ENCODE measurements at regions not wholly inside any gene's neighbourhood (a gene's known extent, or its start where the extent isn't known, plus 50 kb on each side); places are given as distances from the start of the nearest gene placed in this dataset.
"Not testable (repeated sequence)": the region's sequence is repeated elsewhere in the genome, so short reads cannot be mapped to it uniquely, and the experiment has no call there.

DNA sequence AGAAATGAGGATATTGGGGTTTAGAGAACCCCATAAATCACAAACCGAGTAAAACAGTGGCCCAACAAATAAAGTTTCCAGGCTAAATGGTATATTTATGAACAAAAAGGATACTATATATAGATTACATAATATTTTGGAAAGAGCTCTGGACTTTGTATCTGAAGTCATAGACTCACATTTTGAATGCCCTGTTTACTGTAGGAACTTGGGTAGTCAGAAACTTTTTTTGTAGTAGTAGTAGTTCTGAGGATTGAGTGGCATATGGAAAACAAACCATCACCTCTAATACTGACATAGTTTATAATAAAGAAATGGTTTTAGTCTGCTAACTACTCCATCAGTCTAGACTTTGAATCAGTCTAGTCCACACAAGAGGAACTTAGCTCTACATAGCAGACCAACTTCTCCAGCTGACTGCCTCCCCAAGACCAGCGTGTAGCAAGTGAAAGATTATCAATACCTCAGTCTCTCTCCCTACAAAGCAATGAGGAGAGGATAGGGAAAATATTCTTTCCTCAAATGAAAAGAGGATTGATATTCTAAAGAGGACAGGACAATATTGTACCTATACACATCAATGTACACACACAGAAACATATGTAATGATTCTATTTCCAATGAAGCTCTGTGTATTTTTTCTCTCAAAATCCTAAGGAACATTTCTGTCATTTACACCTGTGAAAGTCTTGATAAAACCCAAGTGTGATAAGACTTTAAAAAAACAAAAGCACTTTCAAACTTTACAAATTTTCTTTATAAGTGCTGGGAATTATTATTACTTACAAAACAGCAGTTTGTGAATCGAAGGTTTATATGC, 184.9 kb upstream of the MAP2 start:
- TF ChIP-seq ZFX (IDR thresholded peaks at IDR 0.05; ENCODE audit: borderline replicate concordance) = no peak
- no peak for TF ChIP-seq CTCF (IDR thresholded peaks at IDR 0.05)
- no peak overlapping the region for H3K27ac ChIP-seq

DNA sequence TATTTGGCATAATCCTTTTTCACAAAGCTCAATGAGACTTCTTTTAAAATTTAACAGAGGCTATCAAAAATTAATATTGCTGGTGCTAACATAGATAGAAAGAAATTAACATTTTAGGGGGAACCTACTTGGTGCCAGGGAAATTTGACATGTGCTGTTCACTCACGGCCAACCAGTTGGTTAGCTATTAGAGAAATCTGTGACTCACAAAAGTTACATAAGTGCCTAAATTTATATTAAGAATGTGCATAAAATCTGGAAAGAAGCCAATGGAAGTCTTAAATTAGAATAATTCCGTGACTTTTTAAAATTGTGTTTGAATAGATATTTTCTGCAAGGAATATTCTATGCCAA, 184.3 kb upstream of the MAP2 start:
- TF ChIP-seq ZFX (IDR thresholded peaks at IDR 0.05; ENCODE audit: borderline replicate concordance) = no peak
- no peak for TF ChIP-seq CTCF (IDR thresholded peaks at IDR 0.05)
- H3K27ac ChIP-seq = no peak overlapping the region

DNA sequence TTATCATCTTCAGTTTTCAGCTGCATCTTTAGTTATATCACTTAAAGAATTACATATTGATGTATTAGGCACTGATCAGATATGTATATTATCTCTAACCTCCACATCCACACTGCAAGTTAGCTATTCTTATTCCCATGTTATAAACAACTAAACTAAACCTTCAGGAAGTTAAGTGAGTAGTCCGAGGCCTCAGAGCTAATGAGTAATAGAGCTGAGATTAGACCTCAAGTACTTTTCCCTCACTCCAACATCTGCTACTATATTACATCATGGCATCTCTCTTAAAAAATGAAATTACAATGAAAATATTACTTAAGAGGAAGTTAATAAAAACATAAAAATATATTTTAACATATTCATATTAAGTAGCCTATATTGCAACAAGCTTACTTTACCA, 183.6 kb upstream of the MAP2 start:
- H3K27ac ChIP-seq = no peak overlapping the region
- TF ChIP-seq ZFX (IDR thresholded peaks at IDR 0.05; ENCODE audit: borderline replicate concordance) = no peak

DNA sequence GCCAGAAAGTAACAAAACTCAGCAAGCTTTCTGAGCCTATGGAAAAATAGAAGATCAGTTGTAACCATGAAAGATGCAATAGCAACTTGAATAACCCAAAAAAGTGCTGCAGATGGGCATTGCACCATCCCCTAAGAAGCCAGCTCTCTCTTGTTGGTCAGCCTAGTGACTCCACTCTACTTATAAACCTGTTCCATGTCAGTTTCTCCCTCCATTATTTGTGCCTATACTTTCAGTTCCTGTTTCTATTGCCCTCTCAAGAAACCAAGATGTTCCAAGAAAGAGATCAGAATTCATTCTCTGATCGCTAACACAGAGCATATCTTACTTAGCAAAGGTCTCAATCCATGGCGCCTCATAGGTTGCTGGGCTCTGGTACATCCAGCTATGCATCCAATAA, 170.3 kb upstream of the MAP2 start:
- H3K27ac ChIP-seq = no peak overlapping the region
- TF ChIP-seq ZFX (IDR thresholded peaks at IDR 0.05; ENCODE audit: borderline replicate concordance) = no peak

DNA sequence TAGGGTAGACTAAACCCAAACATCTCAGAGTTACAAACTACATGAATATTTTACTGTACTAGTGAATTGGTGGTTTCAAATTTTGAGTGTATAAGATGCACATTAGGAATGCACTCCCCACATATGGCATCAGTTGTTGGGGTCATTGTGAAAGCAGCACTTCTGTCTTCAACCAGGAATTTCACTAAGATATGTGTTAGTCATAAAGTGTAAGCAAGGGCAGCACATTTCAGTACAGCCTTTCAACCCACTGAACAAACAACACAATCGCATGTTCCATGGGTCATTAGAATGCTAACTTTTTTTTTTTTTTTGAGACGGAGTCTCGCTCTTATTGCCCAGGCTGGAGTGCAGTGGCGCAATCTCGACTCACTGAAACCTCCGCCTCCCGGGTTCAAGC, 164.1 kb upstream of the MAP2 start:
- TF ChIP-seq ZFX (IDR thresholded peaks at IDR 0.05; ENCODE audit: borderline replicate concordance) (no peak), CTCF (IDR thresholded peaks at IDR 0.05) (no peak)
- no peak overlapping the region for H3K27ac ChIP-seq

- TF ChIP-seq ZFX (IDR thresholded peaks at IDR 0.05; ENCODE audit: borderline replicate concordance) (no peak), CTCF (IDR thresholded peaks at IDR 0.05) (no peak)
- H3K27ac ChIP-seq = no peak overlapping the region
These were observed 163.6 kb upstream of the MAP2 start for GRCh38 chr2:209260281-209260680.

DNA sequence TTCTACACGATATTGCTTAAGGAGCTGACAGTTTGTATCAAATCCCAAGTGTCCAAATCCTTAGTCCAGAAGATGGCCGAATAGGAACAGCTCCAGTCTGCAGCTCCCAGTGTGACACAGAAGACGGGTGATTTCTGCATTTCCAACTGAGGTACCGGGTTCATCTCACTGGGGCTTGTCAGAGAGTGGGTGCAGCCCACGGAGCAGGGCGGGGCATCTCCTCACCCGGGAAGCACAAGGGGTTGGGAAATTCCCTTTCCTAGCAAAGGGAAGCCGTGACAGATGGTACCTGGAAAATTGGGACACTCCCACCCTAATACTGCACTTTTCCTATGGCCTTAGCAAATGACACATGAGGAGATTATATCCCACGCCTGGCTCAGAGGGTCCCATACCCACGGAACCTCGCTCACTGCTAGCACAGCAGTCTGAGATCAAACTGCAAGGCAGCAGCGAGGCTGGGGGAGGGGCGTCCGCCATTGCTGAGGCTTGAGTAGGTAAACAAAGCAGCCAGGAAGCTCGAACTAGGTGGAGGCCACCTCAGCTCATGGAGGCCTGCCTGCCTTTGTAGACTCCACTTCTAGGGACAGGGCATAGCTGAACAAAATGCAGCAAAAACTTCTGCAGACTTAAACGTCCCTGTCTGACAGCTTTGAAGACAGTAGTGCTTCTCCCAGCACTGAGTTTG, 162.3 kb upstream of the MAP2 start:
- not testable (repeated sequence) for H3K27ac ChIP-seq

DNA sequence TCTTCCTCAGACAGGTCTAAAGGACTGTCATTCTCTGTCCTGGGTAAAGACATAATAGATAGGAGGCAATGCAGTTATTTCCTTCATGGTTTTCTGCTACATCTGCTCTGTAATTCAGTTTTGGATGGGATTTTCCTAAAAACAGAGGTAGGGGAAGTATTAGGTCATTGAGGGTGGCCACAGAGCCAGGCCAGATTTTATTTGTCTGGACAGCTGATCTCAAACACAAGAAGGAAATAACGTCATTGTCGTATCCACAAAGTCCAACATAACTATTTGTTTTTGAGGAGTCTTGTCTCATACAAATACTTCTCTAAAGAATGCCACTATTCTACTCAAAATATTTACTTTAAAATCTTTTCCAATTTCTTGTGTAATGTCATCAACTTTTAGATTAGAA, 154.8 kb upstream of the MAP2 start:
- TF ChIP-seq CTCF (IDR thresholded peaks at IDR 0.05) = no peak
- no peak for TF ChIP-seq ZFX (IDR thresholded peaks at IDR 0.05; ENCODE audit: borderline replicate concordance)
- H3K27ac ChIP-seq = no peak overlapping the region

DNA sequence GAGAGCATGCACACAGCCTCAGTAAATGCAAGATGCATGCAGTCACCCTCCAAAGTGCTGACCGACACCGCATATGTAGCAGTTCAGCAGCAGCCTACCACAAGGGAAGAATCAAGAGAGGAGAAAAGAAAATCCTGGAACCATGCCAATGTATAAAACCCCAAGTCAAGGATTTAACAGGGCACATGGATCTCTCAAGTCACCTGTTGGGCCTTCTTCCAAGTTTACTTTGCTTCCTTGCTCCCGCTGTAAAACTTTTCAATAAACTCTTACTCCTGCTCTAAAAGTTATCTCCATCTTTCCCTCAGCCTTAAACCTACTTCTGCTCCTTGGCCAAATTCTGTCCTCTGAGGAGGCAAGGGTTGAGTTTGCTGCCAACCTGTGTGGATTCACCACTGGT, 147.8 kb upstream of the MAP2 start:
- H3K27ac ChIP-seq = no peak overlapping the region
- no peak for TF ChIP-seq ZFX (IDR thresholded peaks at IDR 0.05; ENCODE audit: borderline replicate concordance)
- TF ChIP-seq CTCF (IDR thresholded peaks at IDR 0.05) = no peak

All from 22Rv1 (cell line).